ENCODE measurements at regions not wholly inside any gene's neighbourhood (a gene's known extent, or its start where the extent isn't known, plus 50 kb on each side); places are given as distances from the start of the nearest gene placed in this dataset.

DNA sequence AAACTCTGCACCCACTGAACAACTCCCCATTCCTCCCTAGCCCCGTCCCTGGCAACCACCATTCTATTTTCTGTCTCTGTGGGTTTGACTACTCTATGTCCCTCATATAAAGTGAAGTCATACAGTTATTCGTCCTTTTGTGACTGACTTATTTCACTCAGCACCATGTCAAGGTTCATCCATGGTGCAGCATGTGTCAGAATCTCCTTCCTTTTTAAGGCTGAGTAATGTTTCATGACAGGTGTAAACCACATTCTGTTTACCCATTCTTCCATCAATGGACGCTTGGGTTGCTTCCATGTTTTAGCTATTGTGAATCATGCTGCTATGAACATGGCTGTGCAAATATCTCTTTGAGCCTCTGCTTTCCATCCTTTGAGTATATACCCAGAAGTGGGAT, 192.3 kb upstream of the NSMCE3 start:
- DNase-seq (ENCODE audit: low read depth, low spot score) = no peak
- TF ChIP-seq SUZ12 (IDR thresholded peaks at IDR 0.05; ENCODE audit: extremely low read depth, insufficient read depth, insufficient read length) (no peak), YY1 (IDR thresholded peaks at IDR 0.05; ENCODE audit: insufficient read depth, insufficient read length) (no peak), ZNF274 (IDR thresholded peaks at IDR 0.05; ENCODE audit: low read depth, low read length) (no peak)
- no peaks in the 10 kb centered on the region for H3K4me1 ChIP-seq (ENCODE audit: insufficient read depth, insufficient read length)
- no peak overlapping the region for H3K9ac ChIP-seq (ENCODE audit: insufficient read length, low read depth)
- H3K27me3 ChIP-seq (ENCODE audit: insufficient read depth, insufficient read length) = no peaks in the 10 kb centered on the region
- no peak overlapping the region for H3K4me3 ChIP-seq (ENCODE audit: insufficient read length, low read depth)
- no peaks in the 10 kb centered on the region for H3K36me3 ChIP-seq (ENCODE audit: insufficient read depth, insufficient read length, low read length)
- no peaks in the 10 kb centered on the region for H3K9me3 ChIP-seq (ENCODE audit: insufficient read depth, low read length)

DNA sequence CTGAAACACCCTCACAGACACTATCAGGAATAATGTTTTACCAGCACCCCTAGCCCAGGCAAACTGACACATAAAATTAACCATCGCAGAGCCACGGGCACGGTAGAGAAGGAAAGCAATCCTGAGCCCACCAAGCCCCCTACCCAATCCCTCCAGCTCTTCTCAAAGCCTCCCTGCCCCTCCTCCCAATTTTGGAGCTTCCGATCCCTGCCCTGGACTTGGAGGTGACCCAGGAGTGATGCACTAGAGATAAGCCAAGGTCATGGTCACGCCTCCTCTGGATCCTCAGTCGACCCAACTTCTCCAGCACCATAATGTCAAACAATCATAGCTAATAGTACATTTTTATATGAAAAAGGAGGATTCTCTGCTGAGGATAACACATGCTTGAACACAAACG, 188.7 kb upstream of the NSMCE3 start:
- Histone ChIP-seq H3K27me3 (ENCODE audit: insufficient read depth, insufficient read length) (no peaks in the 10 kb centered on the region), H3K4me1 (ENCODE audit: insufficient read depth, insufficient read length) (no peaks in the 10 kb centered on the region), H3K9me3 (ENCODE audit: insufficient read depth, low read length) (no peaks in the 10 kb centered on the region), H3K36me3 (ENCODE audit: insufficient read depth, insufficient read length, low read length) (no peaks in the 10 kb centered on the region), H3K9ac (ENCODE audit: insufficient read length, low read depth) (no peak overlapping the region), H3K4me3 (ENCODE audit: insufficient read length, low read depth) (no peak overlapping the region)
- no peak for DNase-seq (ENCODE audit: low read depth, low spot score)
- TF ChIP-seq SUZ12 (IDR thresholded peaks at IDR 0.05; ENCODE audit: extremely low read depth, insufficient read depth, insufficient read length) = no peak
- no peak for TF ChIP-seq YY1 (IDR thresholded peaks at IDR 0.05; ENCODE audit: insufficient read depth, insufficient read length)
- no peak for TF ChIP-seq ZNF274 (IDR thresholded peaks at IDR 0.05; ENCODE audit: low read depth, low read length)

DNA sequence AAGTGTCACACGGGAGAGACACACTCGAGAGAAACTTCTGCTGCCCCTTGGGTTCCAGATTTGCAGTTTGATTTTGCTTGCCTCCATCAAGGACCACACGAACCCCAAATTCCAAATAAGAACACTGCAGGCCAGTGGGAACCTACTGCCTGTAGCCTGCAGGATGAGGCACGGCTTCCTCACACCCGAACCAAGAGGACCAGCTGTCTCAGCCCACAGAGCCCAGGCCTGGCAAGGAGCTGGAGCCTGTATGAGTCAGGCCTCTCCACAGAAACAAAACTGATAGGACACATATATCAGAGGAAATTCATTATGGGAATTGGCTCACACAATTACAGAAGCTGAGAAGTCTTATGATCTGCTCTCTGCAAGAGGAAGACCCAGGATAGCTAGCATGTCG, 188.1 kb upstream of the NSMCE3 start:
- H3K4me3 ChIP-seq (ENCODE audit: insufficient read length, low read depth) = no peak overlapping the region
- DNase-seq (ENCODE audit: low read depth, low spot score) = no peak
- H3K27me3 ChIP-seq (ENCODE audit: insufficient read depth, insufficient read length) = no peaks in the 10 kb centered on the region
- no peaks in the 10 kb centered on the region for H3K4me1 ChIP-seq (ENCODE audit: insufficient read depth, insufficient read length)
- no peaks in the 10 kb centered on the region for H3K36me3 ChIP-seq (ENCODE audit: insufficient read depth, insufficient read length, low read length)
- no peak overlapping the region for H3K9ac ChIP-seq (ENCODE audit: insufficient read length, low read depth)
- no peak for TF ChIP-seq ZNF274 (IDR thresholded peaks at IDR 0.05; ENCODE audit: low read depth, low read length)
- no peak for TF ChIP-seq SUZ12 (IDR thresholded peaks at IDR 0.05; ENCODE audit: extremely low read depth, insufficient read depth, insufficient read length)
- no peak for TF ChIP-seq YY1 (IDR thresholded peaks at IDR 0.05; ENCODE audit: insufficient read depth, insufficient read length)
- no peaks in the 10 kb centered on the region for H3K9me3 ChIP-seq (ENCODE audit: insufficient read depth, low read length)

DNA sequence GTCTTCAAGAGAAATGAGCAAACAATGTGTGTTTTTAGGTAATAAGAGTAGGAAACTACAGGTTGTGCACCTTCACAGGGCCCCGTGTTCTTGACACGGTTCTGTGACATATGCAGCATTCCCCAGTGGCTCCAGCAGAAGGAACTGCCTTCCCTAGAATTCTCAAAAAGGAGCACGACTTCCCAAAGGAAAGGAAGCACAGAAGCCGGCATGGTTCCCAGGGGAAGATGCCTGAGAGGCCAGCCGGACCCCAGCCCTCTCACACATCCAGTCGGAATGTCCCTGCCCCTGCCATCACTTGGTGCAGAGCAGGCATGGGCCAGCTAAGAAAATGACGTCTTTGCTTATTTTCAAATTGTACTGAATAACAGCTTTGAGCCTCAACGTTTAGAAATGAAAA, 187.3 kb upstream of the NSMCE3 start:
- no peaks in the 10 kb centered on the region for H3K27me3 ChIP-seq (ENCODE audit: insufficient read depth, insufficient read length)
- no peaks in the 10 kb centered on the region for H3K36me3 ChIP-seq (ENCODE audit: insufficient read depth, insufficient read length, low read length)
- H3K9ac ChIP-seq (ENCODE audit: insufficient read length, low read depth) = no peak overlapping the region
- no peak for TF ChIP-seq SUZ12 (IDR thresholded peaks at IDR 0.05; ENCODE audit: extremely low read depth, insufficient read depth, insufficient read length)
- no peak for TF ChIP-seq ZNF274 (IDR thresholded peaks at IDR 0.05; ENCODE audit: low read depth, low read length)
- no peak for TF ChIP-seq YY1 (IDR thresholded peaks at IDR 0.05; ENCODE audit: insufficient read depth, insufficient read length)
- no peaks in the 10 kb centered on the region for H3K4me1 ChIP-seq (ENCODE audit: insufficient read depth, insufficient read length)
- H3K4me3 ChIP-seq (ENCODE audit: insufficient read length, low read depth) = no peak overlapping the region
- DNase-seq (ENCODE audit: low read depth, low spot score) = no peak
- H3K9me3 ChIP-seq (ENCODE audit: insufficient read depth, low read length) = no peaks in the 10 kb centered on the region

DNA sequence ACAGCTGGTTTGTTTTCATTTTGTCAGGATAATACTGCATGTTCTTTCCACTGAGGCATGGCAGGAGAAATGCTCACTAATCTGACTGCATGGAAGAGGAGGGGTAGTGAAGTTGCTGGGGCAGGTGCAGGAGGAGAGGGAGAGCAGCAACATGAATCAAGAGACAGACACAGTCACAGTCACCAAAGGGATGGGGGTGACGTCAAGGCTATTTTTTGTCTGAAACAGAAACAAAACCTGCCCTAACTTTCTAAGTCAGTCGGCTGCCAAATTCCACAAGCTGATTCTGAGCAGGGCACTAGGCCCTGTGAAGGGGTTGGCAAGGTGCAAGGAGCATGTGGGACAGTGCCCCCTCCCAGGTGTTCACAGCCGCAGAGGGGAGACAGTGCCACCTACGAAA, 186.6 kb upstream of the NSMCE3 start:
- no peaks in the 10 kb centered on the region for H3K36me3 ChIP-seq (ENCODE audit: insufficient read depth, insufficient read length, low read length)
- H3K9ac ChIP-seq (ENCODE audit: insufficient read length, low read depth) = no peak overlapping the region
- no peaks in the 10 kb centered on the region for H3K27me3 ChIP-seq (ENCODE audit: insufficient read depth, insufficient read length)
- peaks cover 3% of the 10 kb centered on the region for H3K4me1 ChIP-seq (ENCODE audit: insufficient read depth, insufficient read length)
- TF ChIP-seq YY1 (IDR thresholded peaks at IDR 0.05; ENCODE audit: insufficient read depth, insufficient read length) (no peak), ZNF274 (IDR thresholded peaks at IDR 0.05; ENCODE audit: low read depth, low read length) (no peak), SUZ12 (IDR thresholded peaks at IDR 0.05; ENCODE audit: extremely low read depth, insufficient read depth, insufficient read length) (no peak)
- DNase-seq (ENCODE audit: low read depth, low spot score) = no peak
- H3K4me3 ChIP-seq (ENCODE audit: insufficient read length, low read depth) = no peak overlapping the region
- no peaks in the 10 kb centered on the region for H3K9me3 ChIP-seq (ENCODE audit: insufficient read depth, low read length)

DNA sequence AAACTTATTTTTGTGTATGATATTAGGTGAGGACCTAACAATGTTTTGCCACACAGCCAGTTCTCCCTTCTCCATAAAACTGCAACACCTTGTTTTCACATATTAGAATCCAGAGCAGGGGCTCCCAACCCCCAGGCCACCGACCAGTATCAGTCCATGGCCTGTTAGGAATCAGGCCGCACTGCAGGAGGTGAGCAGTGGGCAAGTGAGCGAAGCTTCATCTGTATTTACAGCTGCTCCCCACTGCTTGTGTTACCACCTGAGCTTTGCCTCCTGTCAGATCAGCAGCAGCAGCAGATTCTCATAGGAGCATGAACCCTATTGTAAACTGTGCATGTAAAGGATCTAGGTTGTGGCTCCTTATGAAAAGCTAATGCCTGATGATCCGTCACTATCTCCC, 185.9 kb upstream of the NSMCE3 start:
- Histone ChIP-seq H3K9ac (ENCODE audit: insufficient read length, low read depth) (no peak overlapping the region), H3K9me3 (ENCODE audit: insufficient read depth, low read length) (no peaks in the 10 kb centered on the region)

DNA sequence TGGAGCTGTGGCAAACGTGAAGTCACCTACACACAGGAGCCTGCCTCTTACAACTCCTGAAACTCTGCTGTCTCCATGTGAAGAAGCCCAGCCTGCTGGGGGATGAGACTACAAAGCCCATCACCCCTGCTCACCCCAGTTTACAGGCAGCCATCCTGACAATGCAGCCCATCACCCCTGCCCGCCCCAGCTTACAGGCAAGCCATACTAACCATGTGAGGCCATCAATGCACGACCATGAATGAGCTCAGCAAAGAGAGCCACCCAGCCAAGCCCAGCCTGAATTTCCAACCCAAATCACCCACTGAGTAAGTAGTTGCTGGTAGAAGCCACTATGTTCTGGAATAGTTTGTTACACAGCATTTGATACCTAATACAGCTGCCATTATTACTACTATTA, 185.4 kb upstream of the NSMCE3 start:
- no peak overlapping the region for H3K4me3 ChIP-seq (ENCODE audit: insufficient read length, low read depth)
- H3K36me3 ChIP-seq (ENCODE audit: insufficient read depth, insufficient read length, low read length) = no peaks in the 10 kb centered on the region
- H3K4me1 ChIP-seq (ENCODE audit: insufficient read depth, insufficient read length) = peaks cover 3% of the 10 kb centered on the region
- no peak for DNase-seq (ENCODE audit: low read depth, low spot score)
- no peaks in the 10 kb centered on the region for H3K9me3 ChIP-seq (ENCODE audit: insufficient read depth, low read length)
- no peak for TF ChIP-seq YY1 (IDR thresholded peaks at IDR 0.05; ENCODE audit: insufficient read depth, insufficient read length)
- TF ChIP-seq ZNF274 (IDR thresholded peaks at IDR 0.05; ENCODE audit: low read depth, low read length) = no peak
- no peak overlapping the region for H3K9ac ChIP-seq (ENCODE audit: insufficient read length, low read depth)
- H3K27me3 ChIP-seq (ENCODE audit: insufficient read depth, insufficient read length) = no peaks in the 10 kb centered on the region

More for the DNA sequence above, 185.9 kb upstream of the NSMCE3 start:
- Histone ChIP-seq H3K4me1 (ENCODE audit: insufficient read depth, insufficient read length) (peaks cover 3% of the 10 kb centered on the region), H3K27me3 (ENCODE audit: insufficient read depth, insufficient read length) (no peaks in the 10 kb centered on the region), H3K36me3 (ENCODE audit: insufficient read depth, insufficient read length, low read length) (no peaks in the 10 kb centered on the region), H3K4me3 (ENCODE audit: insufficient read length, low read depth) (no peak overlapping the region)
- no peak for DNase-seq (ENCODE audit: low read depth, low spot score)
- TF ChIP-seq YY1 (IDR thresholded peaks at IDR 0.05; ENCODE audit: insufficient read depth, insufficient read length) (no peak), SUZ12 (IDR thresholded peaks at IDR 0.05; ENCODE audit: extremely low read depth, insufficient read depth, insufficient read length) (no peak), ZNF274 (IDR thresholded peaks at IDR 0.05; ENCODE audit: low read depth, low read length) (no peak)

DNA sequence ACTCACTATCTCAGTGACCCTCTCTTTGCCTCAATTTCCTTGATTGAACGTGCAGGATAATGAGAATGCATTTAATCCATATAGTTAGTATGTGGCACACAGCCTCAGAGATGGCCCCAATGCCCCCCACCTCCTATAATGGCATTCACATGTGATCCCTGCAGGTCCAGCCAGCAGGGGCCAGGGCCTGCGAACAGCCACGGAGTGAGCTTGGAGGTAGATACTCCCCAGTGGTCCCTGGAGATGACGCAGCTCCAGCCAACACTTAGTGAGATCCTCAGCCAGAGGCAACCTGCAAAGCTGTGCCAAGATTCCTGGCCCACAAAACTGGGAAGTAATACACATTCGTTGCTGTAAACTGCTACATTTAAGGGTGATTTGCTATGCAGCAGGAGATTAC, 184.9 kb upstream of the NSMCE3 start:
- no peak for DNase-seq (ENCODE audit: low read depth, low spot score)
- Histone ChIP-seq H3K4me1 (ENCODE audit: insufficient read depth, insufficient read length) (peaks cover 3% of the 10 kb centered on the region), H3K9me3 (ENCODE audit: insufficient read depth, low read length) (no peaks in the 10 kb centered on the region), H3K9ac (ENCODE audit: insufficient read length, low read depth) (no peak overlapping the region), H3K27me3 (ENCODE audit: insufficient read depth, insufficient read length) (no peaks in the 10 kb centered on the region), H3K4me3 (ENCODE audit: insufficient read length, low read depth) (no peak overlapping the region), H3K36me3 (ENCODE audit: insufficient read depth, insufficient read length, low read length) (no peaks in the 10 kb centered on the region)
- no peak for TF ChIP-seq YY1 (IDR thresholded peaks at IDR 0.05; ENCODE audit: insufficient read depth, insufficient read length)
- TF ChIP-seq ZNF274 (IDR thresholded peaks at IDR 0.05; ENCODE audit: low read depth, low read length) = no peak
- TF ChIP-seq SUZ12 (IDR thresholded peaks at IDR 0.05; ENCODE audit: extremely low read depth, insufficient read depth, insufficient read length) = no peak

Measured in NT2/D1 (cell line).